ENCODE measurements at regions not wholly inside any gene's neighbourhood (a gene's known extent, or its start where the extent isn't known, plus 50 kb on each side); places are given as distances from the start of the nearest gene placed in this dataset.
"Not testable (repeated sequence)": the region's sequence is repeated elsewhere in the genome, so short reads cannot be mapped to it uniquely, and the experiment has no call there.

DNA sequence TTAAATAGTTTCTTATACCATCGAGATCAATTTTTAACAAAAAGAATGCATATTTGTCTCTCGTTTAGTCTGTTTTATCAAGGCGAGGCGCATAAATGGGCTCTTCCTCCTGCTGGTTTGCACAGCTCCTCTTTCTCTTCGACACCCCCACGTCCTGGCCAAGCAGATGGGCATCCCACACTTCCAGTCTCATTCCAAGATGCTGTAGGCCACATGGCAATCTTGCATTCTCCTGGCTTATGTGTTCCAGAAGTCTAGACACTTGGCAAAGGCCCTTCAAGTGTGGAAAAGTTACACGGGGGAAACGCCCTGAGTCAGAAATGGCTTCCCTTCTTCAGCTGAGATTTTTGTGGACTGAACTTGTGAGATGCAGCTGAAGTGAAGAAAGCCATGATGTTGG lies 447.1 kb downstream of the QKI start:
- Histone ChIP-seq H3K23ac (ENCODE audit: low read length in 2 of 2) (no peak overlapping the region), H3K27ac (ENCODE audit: low read length, poor library complexity, severe bottlenecking) (no peak overlapping the region), H3K4me1 (ENCODE audit: control insufficient read depth, insufficient read depth, low read depth, low read length) (peaks cover 5% of the 10 kb centered on the region), H3K9ac (ENCODE audit: low read length) (no peak overlapping the region), H4K91ac (ENCODE audit: low read length) (no peak overlapping the region), H4K8ac (ENCODE audit: low read length) (no peak overlapping the region), H3K4ac (ENCODE audit: low read depth in 1 of 2, low read length in 2 of 2) (no peak overlapping the region), H2AFZ (ENCODE audit: low read depth, low read length) (no peak overlapping the region), H3K36me3 (ENCODE audit: control insufficient read depth in 1 of 2, insufficient read depth in 2 of 2, low read depth in 1 of 2, low read length in 2 of 2) (peaks cover 0 to 3% of the 10 kb centered on the region in 2 experiments), H3K79me1 (replicated peaks; ENCODE audit: low read length, poor library complexity, severe bottlenecking) (no peaks in the 10 kb centered on the region), H3K14ac (ENCODE audit: low read length in 2 of 2) (no peak overlapping the region), H3K9me3 (ENCODE audit: control insufficient read depth, low read length) (no peaks in the 10 kb centered on the region), H2BK120ac (ENCODE audit: low read depth, low read length) (no peak overlapping the region), H2BK5ac (ENCODE audit: low read depth, low read length, poor library complexity, severe bottlenecking) (no peak overlapping the region), H2BK15ac (ENCODE audit: low read depth, poor library complexity, severe bottlenecking) (no peak overlapping the region), H3K4me2 (ENCODE audit: low read length, poor library complexity, severe bottlenecking) (no peak overlapping the region), H3K4me3 (ENCODE audit: insufficient read depth in 1 of 2, low read depth in 1 of 2, low read length in 2 of 2) (no peak overlapping the region), H2BK12ac (ENCODE audit: low read length in 2 of 2) (no peak overlapping the region), H3K18ac (ENCODE audit: low read depth in 1 of 2, low read length in 2 of 2) (no peak overlapping the region), H2AK5ac (ENCODE audit: low read length, severe bottlenecking) (peak overlapping the region; percentile 86), H3K27me3 (ENCODE audit: control insufficient read depth in 1 of 2, insufficient read depth in 1 of 2, low read length in 2 of 2) (no peaks in the 10 kb centered on the region)
- 91% methylated on average over 8 of the region's 8 CpGs for WGBS
- DNase-seq: no peak

DNA sequence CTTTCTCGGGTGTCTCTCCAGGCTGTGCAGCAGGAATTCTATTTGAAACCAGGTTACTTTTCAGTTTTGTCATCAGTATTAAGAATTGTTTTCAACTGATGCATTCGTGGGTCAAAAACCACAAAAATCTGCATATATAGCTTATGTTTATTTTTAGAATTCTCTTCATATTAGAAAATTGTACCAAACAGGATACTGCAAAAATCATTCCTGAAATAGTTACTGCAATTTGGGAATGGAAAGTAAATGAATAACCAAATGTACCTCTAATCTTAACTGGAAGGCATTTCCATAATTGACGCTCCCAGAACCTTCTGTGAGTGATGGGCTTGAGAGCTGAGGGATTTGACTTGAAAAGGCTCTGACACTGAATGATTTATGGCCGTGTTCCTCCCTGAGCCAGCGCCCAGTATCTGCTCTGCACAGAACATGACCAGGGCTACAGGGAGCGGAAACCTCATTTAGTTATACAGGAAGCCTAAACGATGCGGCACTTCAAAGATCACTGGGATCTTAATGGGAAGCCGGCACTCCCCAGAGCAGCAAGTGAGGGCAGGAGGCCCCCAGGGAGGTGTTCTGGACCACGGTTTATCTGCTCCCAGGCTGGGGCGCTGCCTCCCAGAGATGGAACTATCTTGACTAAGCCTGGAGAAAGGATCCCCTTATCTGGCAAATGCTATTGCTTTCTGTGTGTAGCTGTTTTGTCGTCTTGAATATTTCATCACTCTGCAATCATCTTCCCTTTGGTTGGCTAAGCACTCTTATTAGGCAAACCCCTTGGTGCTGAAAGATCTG lies 446.0 kb downstream of the QKI start:
- H3K4me1 ChIP-seq (ENCODE audit: control insufficient read depth, insufficient read depth, low read depth, low read length): peaks cover 5% of the 10 kb centered on the region
- no peak overlapping the region for H2BK120ac ChIP-seq (ENCODE audit: low read depth, low read length)
- peak overlapping the region; percentile 75 for H3K4me2 ChIP-seq (ENCODE audit: low read length, poor library complexity, severe bottlenecking)

DNA sequence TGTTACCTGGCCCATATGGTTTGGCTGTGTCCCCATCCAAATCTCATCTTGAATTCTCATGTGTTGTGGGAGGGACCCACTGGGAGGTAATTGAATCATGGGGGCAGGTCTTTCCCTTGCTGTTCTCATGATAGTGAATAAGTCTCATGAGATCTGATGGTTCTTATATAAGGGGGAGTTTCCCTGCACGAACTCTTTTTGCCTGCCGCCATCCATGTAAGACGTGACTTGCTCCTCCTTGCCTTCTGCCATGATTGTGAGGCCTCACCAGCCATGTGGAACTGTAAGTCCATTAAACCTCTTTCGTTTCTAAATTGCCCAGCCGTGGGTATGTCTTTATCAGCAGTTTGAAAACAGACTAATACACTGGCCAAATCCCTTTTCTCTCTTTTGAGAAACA lies 444.4 kb downstream of the QKI start:
- not testable (repeated sequence) for H3K79me1 ChIP-seq (replicated peaks; ENCODE audit: low read length, poor library complexity, severe bottlenecking); H3K18ac ChIP-seq (ENCODE audit: low read depth in 1 of 2, low read length in 2 of 2); H3K36me3 ChIP-seq (ENCODE audit: control insufficient read depth in 1 of 2, insufficient read depth in 2 of 2, low read depth in 1 of 2, low read length in 2 of 2); H3K27ac ChIP-seq (ENCODE audit: low read length, poor library complexity, severe bottlenecking); H2BK12ac ChIP-seq (ENCODE audit: low read length in 2 of 2); H3K27me3 ChIP-seq (ENCODE audit: control insufficient read depth in 1 of 2, insufficient read depth in 1 of 2, low read length in 2 of 2); H3K4me2 ChIP-seq (ENCODE audit: low read length, poor library complexity, severe bottlenecking); H4K91ac ChIP-seq (ENCODE audit: low read length); H3K9me3 ChIP-seq (ENCODE audit: control insufficient read depth, low read length); H4K8ac ChIP-seq (ENCODE audit: low read length); H2BK15ac ChIP-seq (ENCODE audit: low read depth, poor library complexity, severe bottlenecking); H3K4ac ChIP-seq (ENCODE audit: low read depth in 1 of 2, low read length in 2 of 2); H3K9ac ChIP-seq (ENCODE audit: low read length); H3K23ac ChIP-seq (ENCODE audit: low read length in 2 of 2); DNase-seq; H3K14ac ChIP-seq (ENCODE audit: low read length in 2 of 2); H3K4me1 ChIP-seq (ENCODE audit: control insufficient read depth, insufficient read depth, low read depth, low read length); H3K4me3 ChIP-seq (ENCODE audit: insufficient read depth in 1 of 2, low read depth in 1 of 2, low read length in 2 of 2); H2BK5ac ChIP-seq (ENCODE audit: low read depth, low read length, poor library complexity, severe bottlenecking); H2BK120ac ChIP-seq (ENCODE audit: low read depth, low read length); H2AFZ ChIP-seq (ENCODE audit: low read depth, low read length)
- 92% methylated on average over 5 of the region's 5 CpGs for whole genome bisulfite sequencing
- H2AK5ac ChIP-seq (ENCODE audit: low read length, severe bottlenecking): peak overlapping the region; percentile 25

More for the DNA sequence above, 446.0 kb downstream of the QKI start:
- Histone ChIP-seq H3K23ac (ENCODE audit: low read length in 2 of 2) (no peak overlapping the region), H3K18ac (ENCODE audit: low read depth in 1 of 2, low read length in 2 of 2) (peak overlapping the region in 1 of 2 experiments; percentile 57), H2BK12ac (ENCODE audit: low read length in 2 of 2) (no peak overlapping the region), H3K9me3 (ENCODE audit: control insufficient read depth, low read length) (no peaks in the 10 kb centered on the region), H2BK5ac (ENCODE audit: low read depth, low read length, poor library complexity, severe bottlenecking) (peak overlapping the region; percentile 48), H3K9ac (ENCODE audit: low read length) (peak overlapping the region; percentile 49), H2AFZ (ENCODE audit: low read depth, low read length) (no peak overlapping the region), H3K36me3 (ENCODE audit: control insufficient read depth in 1 of 2, insufficient read depth in 2 of 2, low read depth in 1 of 2, low read length in 2 of 2) (peaks cover 0 to 3% of the 10 kb centered on the region in 2 experiments), H2BK15ac (ENCODE audit: low read depth, poor library complexity, severe bottlenecking) (no peak overlapping the region), H3K27ac (ENCODE audit: low read length, poor library complexity, severe bottlenecking) (peak overlapping the region; percentile 83), H3K14ac (ENCODE audit: low read length in 2 of 2) (peak overlapping the region in 1 of 2 experiments; percentile 55), H3K4me3 (ENCODE audit: insufficient read depth in 1 of 2, low read depth in 1 of 2, low read length in 2 of 2) (peak overlapping the region in 1 of 2 experiments; percentile 71), H3K27me3 (ENCODE audit: control insufficient read depth in 1 of 2, insufficient read depth in 1 of 2, low read length in 2 of 2) (no peaks in the 10 kb centered on the region), H3K79me1 (replicated peaks; ENCODE audit: low read length, poor library complexity, severe bottlenecking) (no peaks in the 10 kb centered on the region), H2AK5ac (ENCODE audit: low read length, severe bottlenecking) (no peak overlapping the region), H4K91ac (ENCODE audit: low read length) (no peak overlapping the region), H4K8ac (ENCODE audit: low read length) (no peak overlapping the region), H3K4ac (ENCODE audit: low read depth in 1 of 2, low read length in 2 of 2) (no peak overlapping the region)
- WGBS: 8% methylated on average over 10 of the region's 12 CpGs
- peak; percentile 40 for DNase-seq

DNA sequence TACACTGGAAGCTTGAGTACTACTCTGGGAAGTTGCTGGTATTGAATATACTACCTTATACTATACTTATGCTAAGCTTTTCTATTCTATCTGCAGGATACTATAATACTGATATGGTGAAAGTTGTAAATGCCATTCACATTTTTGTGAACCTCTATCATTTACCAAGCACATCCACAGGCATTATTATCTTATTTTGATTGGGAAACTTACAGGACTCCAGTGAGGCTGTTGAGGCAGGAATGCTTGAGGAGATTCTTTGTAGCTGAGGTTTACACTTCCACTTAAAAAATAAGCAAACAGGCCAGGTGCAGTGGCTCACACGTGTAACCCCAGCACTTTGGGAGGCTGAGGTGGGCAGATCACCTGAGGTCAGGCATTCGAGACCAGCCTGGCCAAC lies 442.9 kb downstream of the QKI start:
- WGBS: 56% methylated on average over 2 of the region's 2 CpGs

More for the DNA sequence above, 442.9 kb downstream of the QKI start:
- Histone ChIP-seq H3K4me3 (ENCODE audit: insufficient read depth in 1 of 2, low read depth in 1 of 2, low read length in 2 of 2) (no peak overlapping the region), H3K23ac (ENCODE audit: low read length in 2 of 2) (no peak overlapping the region), H4K8ac (ENCODE audit: low read length) (no peak overlapping the region), H4K91ac (ENCODE audit: low read length) (no peak overlapping the region), H3K14ac (ENCODE audit: low read length in 2 of 2) (no peak overlapping the region), H2AFZ (ENCODE audit: low read depth, low read length) (no peak overlapping the region), H2BK12ac (ENCODE audit: low read length in 2 of 2) (no peak overlapping the region), H3K4me2 (ENCODE audit: low read length, poor library complexity, severe bottlenecking) (no peak overlapping the region), H3K18ac (ENCODE audit: low read depth in 1 of 2, low read length in 2 of 2) (no peak overlapping the region), H3K27ac (ENCODE audit: low read length, poor library complexity, severe bottlenecking) (no peak overlapping the region), H3K27me3 (ENCODE audit: control insufficient read depth in 1 of 2, insufficient read depth in 1 of 2, low read length in 2 of 2) (no peaks in the 10 kb centered on the region), H3K36me3 (ENCODE audit: control insufficient read depth in 1 of 2, insufficient read depth in 2 of 2, low read depth in 1 of 2, low read length in 2 of 2) (no peaks in the 10 kb centered on the region), H3K4ac (ENCODE audit: low read depth in 1 of 2, low read length in 2 of 2) (no peak overlapping the region), H3K79me1 (replicated peaks; ENCODE audit: low read length, poor library complexity, severe bottlenecking) (no peaks in the 10 kb centered on the region), H3K9me3 (ENCODE audit: control insufficient read depth, low read length) (peaks cover 4% of the 10 kb centered on the region), H2BK15ac (ENCODE audit: low read depth, poor library complexity, severe bottlenecking) (no peak overlapping the region), H3K4me1 (ENCODE audit: control insufficient read depth, insufficient read depth, low read depth, low read length) (peaks cover 5% of the 10 kb centered on the region), H3K9ac (ENCODE audit: low read length) (no peak overlapping the region), H2AK5ac (ENCODE audit: low read length, severe bottlenecking) (no peak overlapping the region), H2BK120ac (ENCODE audit: low read depth, low read length) (no peak overlapping the region), H2BK5ac (ENCODE audit: low read depth, low read length, poor library complexity, severe bottlenecking) (no peak overlapping the region)
- no peak for DNase-seq
